Keratinocyte (primary cell): ENCODE measurements at regions not wholly inside any gene's neighbourhood (a gene's known extent, or its start where the extent isn't known, plus 50 kb on each side); places are given as distances from the start of the nearest gene placed in this dataset.

ENCODE experiments used
- DNase-seq: peaks from one replicate; pipeline ENCODE4 v3.0.0-alpha.2; 2011; ENCODE audit warnings: low read depth, missing footprints, low spot score
- FAIRE-seq: peaks from 2 replicates; lab custom pipeline; 2011; peaks lifted over from hg19 to GRCh38; lab: Jason Lieb, UNC
- H2AFZ ChIP-seq: 2 replicates; pipeline ENCODE4 v1.6.0; 2012; ENCODE audit warnings: low read length, control low read depth, inconsistent platforms; ENCODE audit not compliant: control insufficient read depth
- H3K27ac ChIP-seq: 2 replicates; pipeline ENCODE4 v1.5.1; 2011; ENCODE audit warnings: low read length; ENCODE audit not compliant: control insufficient read depth, insufficient read depth
- H3K27me3 ChIP-seq: 3 replicates; pipeline ENCODE4 v1.6.0; 2011; ENCODE audit warnings: low read length; ENCODE audit not compliant: control insufficient read depth, insufficient read depth; ENCODE audit errors: extremely low read depth
- H3K36me3 ChIP-seq, 2 experiments: 2 replicates in 1 of 2; 3 replicates in 1 of 2; pipeline ENCODE4 v1.5.1; 2011; ENCODE audit warnings: low read length in 2 of 2, mild to moderate bottlenecking in 1 of 2; ENCODE audit not compliant: control insufficient read depth in 2 of 2, insufficient read depth in 2 of 2; ENCODE audit errors: extremely low read depth in 1 of 2
- H3K4me1 ChIP-seq: 3 replicates; pipeline ENCODE4 v1.5.1; 2011; ENCODE audit warnings: low read length; ENCODE audit not compliant: control insufficient read depth, insufficient read depth; ENCODE audit errors: extremely low read depth
- H3K4me2 ChIP-seq: 3 replicates; pipeline ENCODE4 v1.6.0; 2011; ENCODE audit warnings: low read depth, low read length; ENCODE audit not compliant: control insufficient read depth, insufficient read depth; ENCODE audit errors: extremely low read depth
- H3K4me3 ChIP-seq, 3 experiments: fragments of 200-600 bp in 1 of 3; sonication (generic) in 1 of 3; 2 replicates in 2 of 3; 3 replicates in 1 of 3; pipeline ENCODE4 v1.5.1; 2011 to 2016; ENCODE audit warnings: low read length in 3 of 3, mild to moderate bottlenecking in 3 of 3, control low read depth in 2 of 3, inconsistent platforms in 1 of 3, low read depth in 1 of 3, mixed read lengths in 1 of 3, mixed run types in 1 of 3, moderate library complexity in 1 of 3; ENCODE audit not compliant: control insufficient read depth in 2 of 3, insufficient read depth in 2 of 3; ENCODE audit errors: extremely low read depth in 1 of 3
- H3K79me2 ChIP-seq: 2 replicates; pipeline ENCODE4 v1.6.0; 2012; ENCODE audit warnings: low read length; ENCODE audit not compliant: control insufficient read depth, insufficient read depth
- H3K9ac ChIP-seq: 3 replicates; pipeline ENCODE4 v1.6.0; 2011; ENCODE audit warnings: low read length; ENCODE audit not compliant: control insufficient read depth, insufficient read depth; ENCODE audit errors: extremely low read depth
- H3K9me1 ChIP-seq: 3 replicates; pipeline ENCODE4 v1.6.0; 2011; ENCODE audit warnings: low read length; ENCODE audit not compliant: control insufficient read depth, insufficient read depth; ENCODE audit errors: extremely low read depth
- H3K9me3 ChIP-seq: 2 replicates; pipeline ENCODE4 v1.5.1; 2012; ENCODE audit warnings: low read depth, low read length; ENCODE audit not compliant: control insufficient read depth
- H4K20me1 ChIP-seq: 3 replicates; pipeline ENCODE4 v1.6.0; 2011; ENCODE audit warnings: low read length; ENCODE audit not compliant: control insufficient read depth, insufficient read depth; ENCODE audit errors: extremely low read depth
- CTCF ChIP-seq, 3 experiments: IDR thresholded peaks in 1 of 3; conservative IDR thresholded peaks in 1 of 3; optimal IDR thresholded peaks in 1 of 3; 2 replicates in 2 of 3; 3 replicates in 1 of 3; pipeline versions ENCODE3 to v1.5.1; 2011; ENCODE audit warnings: low read length in 3 of 3, mild to moderate bottlenecking in 3 of 3, moderate library complexity in 2 of 3, control low read depth in 1 of 3, inconsistent platforms in 1 of 3; ENCODE audit not compliant: insufficient read depth in 2 of 3; ENCODE audit errors: extremely low read depth in 1 of 3
- EZH2 ChIP-seq: IDR thresholded peaks from one replicate; pipeline ENCODE4 v1.6.1; 2012; ENCODE audit warnings: inconsistent platforms, mild to moderate bottlenecking, low read length, moderate library complexity
- dilution Hi-C: fragments of 300-500 bp; cut with MboI; formaldehyde crosslinking; loops from one replicate; pipeline ENCODE4 v1.7.0; 2020; ENCODE audit warnings: low sequenced_read_pairs; ENCODE audit not compliant: extremely low pct_ligation_motif_present

- Histone ChIP-seq H3K36me3 (no peaks in the 10 kb centered on the region), H3K4me2 (no peak overlapping the region), H3K9me3 (no peaks in the 10 kb centered on the region), H3K4me1 (no peaks in the 10 kb centered on the region), H3K27ac (no peak overlapping the region), H3K9ac (no peak overlapping the region), H3K4me3 (no peak overlapping the region), H2AFZ (no peak overlapping the region), H3K27me3 (peaks cover 4% of the 10 kb centered on the region), H3K79me2 (no peaks in the 10 kb centered on the region), H4K20me1 (no peaks in the 10 kb centered on the region), H3K9me1 (no peaks in the 10 kb centered on the region)
- DNase-seq (no peak), FAIRE-seq (no peak)
- TF ChIP-seq EZH2 (no peak), CTCF (optimal IDR thresholded peaks at IDR 0.05 in 1 of 3, IDR thresholded peaks at IDR 0.05 in 1 of 3, conservative IDR thresholded peaks at IDR 0.05 in 1 of 3; ENCODE audit: extremely low read depth in 1 of 3, insufficient read depth in 2 of 3, low read length in 3 of 3) (no peak)
- dilution Hi-C loops = no loop called here
These were observed 139.8 kb downstream of the PHETA1 start for GRCh38 chr12:111228916-111229666.

GRCh38 chr12:111227476-111228420 lies 141.1 kb downstream of the PHETA1 start:
- H3K79me2 ChIP-seq = no peaks in the 10 kb centered on the region
- no peaks in the 10 kb centered on the region for H3K9me1 ChIP-seq
- peaks cover under 1% of the 10 kb centered on the region for H3K27me3 ChIP-seq
- DNase-seq (no peak), FAIRE-seq (no peak)
- no peaks in the 10 kb centered on the region for H4K20me1 ChIP-seq
- TF ChIP-seq CTCF (optimal IDR thresholded peaks at IDR 0.05 in 1 of 3, IDR thresholded peaks at IDR 0.05 in 1 of 3, conservative IDR thresholded peaks at IDR 0.05 in 1 of 3; ENCODE audit: extremely low read depth in 1 of 3, insufficient read depth in 2 of 3, low read length in 3 of 3) (no peak), EZH2 (no peak)
- no peaks in the 10 kb centered on the region for H3K4me1 ChIP-seq
- no peak overlapping the region for H3K4me2 ChIP-seq
- no peak overlapping the region for H3K9ac ChIP-seq
- H3K36me3 ChIP-seq = no peaks in the 10 kb centered on the region
- H2AFZ ChIP-seq = no peak overlapping the region
- H3K4me3 ChIP-seq = no peak overlapping the region
- dilution Hi-C loops = no loop called here
- no peaks in the 10 kb centered on the region for H3K9me3 ChIP-seq
- no peak overlapping the region for H3K27ac ChIP-seq
